HL-60/S4 treated with retinoic acid at 250 ng/mL for 4 days and 3 days (cell line): ENCODE measurements at regions not wholly inside any gene's neighbourhood (a gene's known extent, or its start where the extent isn't known, plus 50 kb on each side); places are given as distances from the start of the nearest gene placed in this dataset.
"Not testable (repeated sequence)": the region's sequence is repeated elsewhere in the genome, so short reads cannot be mapped to it uniquely, and the experiment has no call there.

Experiments used
- in situ Hi-C: fragments of 300-500 bp; cut with MboI; formaldehyde crosslinking; loops from 2 replicates; pipeline ENCODE4 v1.7.0; 2022; ENCODE audit warnings: low sequenced_read_pairs

DNA sequence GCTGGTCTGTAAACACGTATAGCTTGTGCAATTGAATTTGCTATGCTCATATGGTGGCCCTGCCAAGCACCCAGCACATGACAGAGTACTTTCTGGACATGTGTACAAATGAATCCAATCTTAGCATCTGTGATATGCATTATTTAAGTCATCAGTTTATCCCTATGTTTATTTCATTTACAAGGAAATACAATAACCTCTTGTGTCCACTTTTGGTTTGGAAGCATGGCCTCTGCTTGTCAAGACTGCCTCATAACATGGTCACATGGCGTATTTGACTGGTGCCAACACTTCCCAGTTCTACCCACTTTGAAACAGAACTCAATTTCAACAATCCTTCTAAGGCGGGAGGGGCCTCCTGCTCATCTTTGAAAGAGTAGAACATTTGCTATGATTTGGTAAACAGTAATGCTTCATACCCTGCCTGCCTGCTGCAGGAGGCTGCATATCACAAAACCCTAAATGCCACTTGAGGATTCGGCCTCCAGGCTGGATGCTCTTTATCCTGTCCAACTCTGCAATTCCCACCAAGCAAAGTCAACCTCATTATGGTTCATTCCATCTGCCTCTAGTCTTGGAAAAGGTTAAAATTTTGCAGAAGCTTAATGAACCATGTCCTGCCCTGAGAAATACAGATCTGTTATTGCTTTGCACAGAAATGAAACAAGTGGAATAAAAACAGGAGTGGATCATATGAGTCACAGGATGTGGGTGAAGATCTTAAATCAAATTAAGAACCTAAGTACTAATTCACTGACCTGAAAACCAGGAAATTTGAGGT lies 151.3 kb downstream of the CYSLTR2 start:
- in situ Hi-C loops = no loop called here

DNA sequence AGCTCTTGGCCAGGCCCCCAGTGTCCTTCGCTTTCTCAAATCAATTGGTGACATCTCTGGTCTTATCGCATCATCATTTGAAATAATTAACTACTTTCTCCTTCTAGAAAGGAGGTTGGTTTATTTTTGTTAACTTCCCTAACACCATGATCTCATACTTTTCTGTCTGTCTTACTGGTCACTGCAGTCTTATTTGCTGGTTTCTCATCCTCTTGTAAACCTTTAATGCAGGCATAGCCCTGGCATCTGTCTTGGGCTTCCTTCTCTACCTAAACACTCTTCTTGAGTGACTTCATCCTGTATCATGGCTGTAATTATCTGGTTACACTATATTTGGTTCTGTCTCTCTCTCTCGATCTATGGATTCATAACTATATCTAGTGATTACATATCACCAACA lies 152.8 kb downstream of the CYSLTR2 start:
- in situ Hi-C loops = no loop called here

DNA sequence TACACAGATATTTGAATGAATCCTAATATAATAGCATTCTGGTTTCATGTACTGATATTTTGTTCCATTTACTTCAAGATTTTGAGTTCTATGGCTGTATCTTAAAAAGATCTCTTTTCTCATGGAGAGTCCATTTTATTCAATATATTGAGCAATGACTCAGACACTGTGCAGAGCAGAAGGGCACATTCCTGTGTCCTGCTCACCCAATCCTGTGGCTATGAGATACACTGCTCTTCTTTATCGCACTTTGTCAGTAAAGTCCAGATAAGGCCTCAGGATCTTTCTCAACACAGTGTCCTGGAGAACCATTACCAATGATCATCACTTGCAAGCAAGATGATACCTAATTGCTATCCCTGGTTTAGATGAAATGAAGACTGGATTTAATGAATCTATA lies 155.0 kb downstream of the CYSLTR2 start:
- in situ Hi-C loops = no loop called here

DNA sequence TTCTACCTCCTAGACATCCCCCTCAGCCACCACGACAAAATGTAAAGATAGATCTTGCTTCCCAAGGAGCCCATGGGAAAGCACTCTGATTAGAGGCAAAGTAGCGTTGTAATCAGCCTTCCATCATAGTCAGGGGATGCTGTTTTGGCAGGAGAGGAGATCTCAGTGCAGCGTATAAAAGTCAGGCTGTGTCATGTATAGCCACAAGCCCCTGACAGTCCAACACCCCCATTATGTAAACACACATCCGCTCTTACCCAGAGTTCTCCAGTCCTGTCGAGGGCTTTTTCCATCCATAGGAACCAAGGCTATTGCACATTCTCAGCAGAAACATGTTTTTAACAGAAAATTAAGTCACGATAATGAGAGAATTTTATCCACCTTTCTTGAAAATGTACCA lies 156.3 kb downstream of the CYSLTR2 start:
- in situ Hi-C loops = no loop called here

DNA sequence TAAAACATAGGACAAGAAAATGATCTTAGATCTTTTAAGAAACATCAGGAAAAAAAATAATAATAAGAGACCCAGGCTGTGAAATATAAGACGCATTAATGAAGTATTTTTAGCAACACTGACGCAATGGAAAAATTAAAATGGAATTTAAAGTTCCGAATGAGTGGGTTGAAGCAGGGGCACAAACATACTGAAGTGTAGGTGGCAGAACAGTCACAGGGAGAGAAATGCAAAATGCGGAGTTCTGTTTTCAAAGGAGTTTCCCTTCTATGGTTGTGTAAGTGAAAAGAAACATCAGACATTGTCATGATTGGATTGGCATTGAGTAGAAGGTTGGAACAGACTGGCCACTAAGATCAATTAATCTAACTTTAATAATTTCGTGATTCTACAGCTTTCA lies 159.8 kb downstream of the CYSLTR2 start:
- in situ Hi-C loops = no loop called here

DNA sequence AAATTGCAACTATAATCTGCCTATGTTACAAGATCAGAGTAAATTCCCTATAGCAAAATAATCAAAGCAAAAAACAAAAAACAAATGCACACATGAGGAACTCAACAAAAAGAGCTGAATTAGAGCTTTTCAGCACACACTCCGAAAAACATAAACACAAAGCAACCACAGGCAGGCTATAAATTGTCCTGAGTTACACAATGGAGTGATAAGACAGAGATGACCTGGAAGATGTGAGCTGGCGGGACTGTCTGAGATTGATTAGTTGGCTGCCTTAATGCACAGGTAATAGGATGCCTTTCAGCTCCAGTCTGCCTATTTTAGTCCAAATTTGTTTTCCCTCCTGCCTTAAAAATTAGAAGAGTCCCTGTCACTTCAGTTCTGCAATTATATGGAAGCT lies 159.0 kb upstream of the FNDC3A start:
- in situ Hi-C loops = no loop called here

DNA sequence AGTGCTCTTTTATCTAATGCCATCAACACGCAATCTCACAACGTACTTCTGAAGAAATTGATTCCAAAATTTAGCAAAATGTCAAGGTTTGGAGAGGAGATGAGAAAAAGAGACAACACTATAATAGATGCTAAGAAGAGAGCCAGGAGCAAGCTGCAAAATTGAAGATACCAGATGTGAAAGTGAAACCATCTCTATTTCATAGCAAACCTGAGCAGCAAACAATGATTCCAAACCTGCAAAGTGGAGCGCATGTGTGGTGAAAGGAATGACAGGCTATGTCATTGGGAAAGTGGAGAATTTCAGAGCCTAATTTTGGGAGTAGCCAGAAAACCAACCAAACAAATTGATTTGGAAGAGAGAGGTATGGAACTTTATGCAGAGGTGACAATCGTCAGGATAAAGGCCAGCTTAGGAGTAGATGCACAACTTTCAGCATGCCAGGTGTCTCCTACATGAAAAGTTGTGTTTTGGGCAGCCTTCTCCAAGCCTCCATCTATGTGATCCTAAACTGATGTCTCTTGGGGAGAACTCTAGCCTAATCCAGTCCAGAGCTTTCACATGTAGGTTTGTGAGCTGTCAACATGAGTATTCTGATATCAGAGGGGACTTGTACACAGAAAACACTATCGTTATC lies 158.4 kb upstream of the FNDC3A start:
- in situ Hi-C loops = no loop called here

DNA sequence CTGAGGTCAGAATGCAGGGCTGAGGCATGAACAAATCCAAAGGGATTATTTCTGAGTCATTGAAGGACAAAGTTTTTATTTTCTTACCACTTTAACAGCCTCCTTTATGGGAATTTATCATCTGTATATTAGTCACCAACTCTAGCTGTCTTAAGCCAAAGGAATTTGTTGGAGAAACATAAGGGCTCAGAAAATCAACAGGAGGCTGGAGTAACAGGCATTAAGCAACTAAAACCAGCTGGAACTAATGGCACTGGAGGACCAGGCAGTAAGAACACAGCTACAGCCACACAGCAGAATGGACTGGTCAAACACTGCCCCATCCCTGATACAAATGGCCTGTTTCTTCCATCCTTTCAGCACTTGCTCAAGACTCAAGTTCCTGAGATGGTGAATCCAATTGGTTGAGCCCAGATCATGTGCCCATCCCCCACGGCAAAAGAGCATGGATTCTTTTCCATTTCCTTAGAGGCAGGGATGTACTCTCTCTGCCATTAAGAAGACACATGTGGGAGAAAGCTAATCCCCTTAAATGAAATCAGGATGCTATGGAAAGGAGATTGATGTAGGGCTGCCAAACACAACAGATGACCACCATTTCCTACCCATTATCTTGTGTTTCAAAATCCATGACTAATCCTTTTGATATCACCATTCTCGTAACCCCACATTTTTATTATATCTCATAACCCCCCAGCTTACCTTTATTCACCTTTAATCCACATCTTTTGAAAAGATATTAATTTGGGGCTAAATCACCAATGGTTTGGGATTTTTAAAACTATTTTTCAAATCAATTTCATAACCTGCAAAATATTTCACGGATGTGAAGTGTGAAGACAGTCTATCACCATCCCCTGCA lies 157.0 kb upstream of the FNDC3A start:
- in situ Hi-C loops = no loop called here

DNA sequence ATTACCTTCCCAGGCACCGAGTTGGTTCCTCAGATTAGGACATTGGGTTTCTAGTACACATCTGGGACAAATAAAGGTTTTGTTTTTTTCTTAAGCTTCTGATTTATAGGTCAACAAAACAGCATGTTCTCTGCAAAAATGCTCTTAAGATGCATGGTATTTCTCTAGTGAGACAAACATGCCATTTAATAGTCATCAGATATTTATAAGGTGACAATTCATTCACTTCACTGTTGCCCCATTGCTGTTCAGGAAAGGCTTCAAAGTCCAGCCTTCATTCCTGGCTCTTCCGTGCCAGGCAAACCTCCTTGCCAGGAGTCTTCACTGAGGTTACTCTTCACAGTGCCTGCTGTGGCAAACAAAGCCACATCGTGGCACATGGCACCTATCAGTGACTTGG lies 156.3 kb upstream of the FNDC3A start:
- in situ Hi-C loops = no loop called here

DNA sequence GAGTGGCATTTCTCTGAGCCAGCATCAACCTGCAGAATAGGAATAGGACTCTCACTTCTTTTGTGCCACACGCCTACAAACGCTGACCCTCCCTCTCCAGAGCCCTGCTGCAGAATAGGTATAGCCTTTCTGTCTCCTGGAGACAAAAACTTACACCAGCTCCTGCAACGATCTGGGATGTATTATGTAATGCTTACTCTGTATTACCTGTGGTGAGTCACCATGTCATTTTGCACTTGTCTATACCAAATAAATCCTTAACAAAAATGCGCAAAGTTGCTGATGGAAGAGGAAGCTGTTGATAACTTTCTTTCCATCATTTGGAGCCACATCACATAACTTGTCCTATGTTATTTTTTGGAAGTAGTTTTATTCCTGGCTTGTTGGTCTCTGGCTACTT lies 155.8 kb upstream of the FNDC3A start:
- in situ Hi-C loops = no loop called here

DNA sequence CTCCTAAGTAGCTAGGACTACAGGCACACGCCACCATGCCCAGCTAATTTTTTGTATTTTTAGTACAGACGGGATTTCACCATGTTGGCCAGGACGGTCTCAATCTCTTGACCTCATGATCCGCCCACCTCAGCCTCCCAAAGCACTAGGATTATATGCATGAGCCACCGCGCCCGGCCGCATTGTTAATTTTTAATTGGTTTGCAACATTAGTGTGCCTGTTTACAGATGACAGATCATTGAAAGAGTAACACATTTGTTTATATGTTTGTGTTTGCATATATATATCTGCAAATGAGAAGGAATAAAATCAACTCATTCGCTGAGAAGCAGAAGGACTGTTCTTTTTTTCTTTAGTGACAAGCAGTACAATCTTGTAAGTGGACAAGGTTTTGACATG lies 152.2 kb upstream of the FNDC3A start:
- in situ Hi-C loops = not testable (repeated sequence)

DNA sequence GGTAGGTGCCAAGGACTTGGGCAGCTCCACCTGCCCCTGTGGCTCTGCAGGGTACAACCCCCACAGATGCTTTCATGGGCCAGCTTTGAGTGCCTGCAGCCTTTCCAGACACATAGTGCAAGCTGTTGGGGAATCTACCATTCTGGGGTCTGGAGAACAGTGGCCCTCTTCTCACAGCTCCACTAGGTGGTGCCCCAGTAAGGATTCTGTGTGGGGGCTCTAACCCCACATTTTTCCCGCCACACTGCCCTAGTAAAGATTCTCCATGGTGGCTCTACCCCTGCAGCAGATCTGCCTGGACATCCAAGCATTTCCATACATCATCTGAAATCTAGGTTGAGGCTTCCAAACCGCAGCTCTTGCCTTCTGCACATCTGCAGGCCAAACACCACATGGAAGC lies 149.7 kb upstream of the FNDC3A start:
- in situ Hi-C loops = no loop called here

DNA sequence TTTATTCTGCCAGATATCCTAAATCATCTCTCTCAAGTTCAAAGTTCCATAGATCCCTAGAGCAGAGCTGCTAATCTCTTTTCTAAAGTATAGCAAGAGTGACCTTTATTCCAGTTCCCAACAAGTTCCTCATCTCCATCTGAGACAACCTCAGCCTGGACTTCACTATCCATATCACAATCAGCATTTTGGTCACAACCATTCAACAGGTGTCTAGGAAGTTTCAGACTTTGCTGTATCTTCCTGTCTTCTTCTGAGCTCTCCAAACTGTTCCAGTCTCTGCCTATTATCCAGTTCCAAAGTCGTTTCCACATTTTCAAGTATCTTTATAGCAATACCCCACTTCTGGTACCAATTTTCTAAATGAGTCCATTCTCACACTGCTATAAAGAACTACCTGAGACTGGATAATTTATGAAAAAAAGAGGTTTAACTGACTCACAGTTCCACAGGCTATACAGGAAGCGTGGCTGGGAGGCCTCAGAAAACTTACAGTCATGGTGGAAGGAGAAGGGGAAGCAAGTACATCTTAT lies 148.7 kb upstream of the FNDC3A start:
- in situ Hi-C loops = not testable (repeated sequence)

DNA sequence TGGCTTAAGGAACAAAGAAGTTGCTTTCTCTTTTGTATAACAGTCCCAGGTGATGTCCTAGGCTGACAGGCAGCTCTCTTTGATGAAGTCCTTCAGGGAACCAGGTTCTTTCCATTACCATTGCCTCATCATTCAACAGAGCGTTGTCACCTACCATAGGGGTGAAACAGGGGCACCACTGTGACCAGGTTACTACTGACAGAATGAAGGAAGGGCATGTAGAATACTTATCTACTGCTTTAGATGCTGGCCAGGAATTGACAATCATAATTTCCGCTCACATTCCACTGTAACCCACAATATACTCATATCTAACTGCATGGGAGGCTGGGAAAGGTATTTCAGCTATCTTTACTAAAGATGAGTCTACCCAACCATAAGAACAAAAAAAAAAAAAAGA lies 148.0 kb upstream of the FNDC3A start:
- in situ Hi-C loops = no loop called here

DNA sequence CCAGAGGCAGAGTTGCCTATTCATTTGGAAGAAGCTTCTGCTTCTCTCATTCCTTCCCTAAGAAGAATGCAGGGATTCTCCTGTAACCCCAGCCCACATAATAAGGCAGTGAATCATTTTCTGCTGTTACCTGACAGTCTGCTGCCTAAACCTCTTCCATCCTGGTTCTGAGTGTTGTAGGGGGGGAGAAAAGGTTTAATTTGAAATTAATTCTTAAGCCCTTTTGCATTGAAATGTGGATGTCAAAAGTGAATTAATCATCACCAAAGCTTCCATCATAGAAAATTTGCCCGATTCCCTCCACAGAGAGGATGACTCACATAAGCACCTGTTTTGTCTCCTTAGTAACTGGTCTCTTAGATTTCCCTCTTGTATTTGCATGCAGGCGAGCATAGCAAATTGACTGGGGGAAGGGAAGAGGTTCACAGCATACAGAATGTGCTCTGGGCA lies 146.7 kb upstream of the FNDC3A start:
- in situ Hi-C loops = no loop called here

DNA sequence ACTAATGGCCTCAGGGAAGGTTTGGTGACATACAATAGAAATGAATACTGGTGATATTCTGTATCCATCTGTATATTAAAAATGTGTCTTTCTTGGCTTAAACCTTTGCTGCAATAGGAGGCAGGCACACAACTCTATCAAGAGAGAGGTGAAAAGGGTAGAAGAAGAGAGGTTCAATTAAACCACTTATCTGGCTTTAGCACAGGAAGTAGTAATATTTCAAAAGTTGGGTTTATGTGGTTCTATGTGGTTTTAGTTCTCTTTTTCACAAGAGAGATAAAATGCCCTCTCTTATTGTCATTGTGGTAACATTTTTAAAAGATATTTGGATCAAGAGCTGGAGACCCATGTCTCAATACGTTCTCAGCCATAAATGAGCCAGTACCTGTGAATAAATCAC lies 146.2 kb upstream of the FNDC3A start:
- in situ Hi-C loops = no loop called here

DNA sequence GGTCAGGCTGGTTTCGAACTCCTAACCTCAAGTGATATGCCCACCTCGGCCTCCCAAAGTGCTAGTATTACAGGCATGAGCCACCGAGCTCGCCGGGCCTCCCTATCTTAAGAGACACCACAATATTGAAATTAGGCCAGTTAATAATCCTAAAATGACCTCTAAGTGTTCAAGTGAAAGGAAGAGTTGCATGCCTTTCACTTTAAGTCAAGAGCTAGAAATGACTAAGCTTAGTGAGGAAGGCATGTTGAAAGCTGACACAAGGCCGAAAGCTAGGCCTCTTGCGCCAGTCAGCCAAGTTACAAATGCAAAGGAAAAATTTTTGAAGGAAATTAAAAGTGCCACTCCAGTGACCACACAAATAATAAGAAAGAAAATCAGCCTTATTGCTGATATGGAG lies 144.5 kb upstream of the FNDC3A start:
- in situ Hi-C loops = no loop called here

DNA sequence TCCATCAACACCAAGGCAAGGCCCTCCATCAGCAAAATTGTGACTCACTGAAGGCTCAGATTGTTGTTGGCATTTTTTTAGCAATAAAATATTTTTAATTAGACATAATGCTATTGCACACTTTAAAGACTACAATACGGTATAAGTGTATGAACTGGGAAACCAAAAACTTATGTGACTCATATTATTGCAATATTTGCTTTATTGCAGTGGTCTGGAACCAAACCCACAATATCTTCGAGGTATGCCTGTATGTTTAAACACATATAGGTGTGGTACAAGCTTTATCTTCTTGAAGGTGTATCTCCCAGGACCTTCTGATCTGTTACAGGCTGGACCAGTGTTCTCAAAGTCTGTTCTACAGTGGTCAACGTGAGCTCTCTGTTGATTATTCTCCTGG lies 142.3 kb upstream of the FNDC3A start:
- in situ Hi-C loops = no loop called here

DNA sequence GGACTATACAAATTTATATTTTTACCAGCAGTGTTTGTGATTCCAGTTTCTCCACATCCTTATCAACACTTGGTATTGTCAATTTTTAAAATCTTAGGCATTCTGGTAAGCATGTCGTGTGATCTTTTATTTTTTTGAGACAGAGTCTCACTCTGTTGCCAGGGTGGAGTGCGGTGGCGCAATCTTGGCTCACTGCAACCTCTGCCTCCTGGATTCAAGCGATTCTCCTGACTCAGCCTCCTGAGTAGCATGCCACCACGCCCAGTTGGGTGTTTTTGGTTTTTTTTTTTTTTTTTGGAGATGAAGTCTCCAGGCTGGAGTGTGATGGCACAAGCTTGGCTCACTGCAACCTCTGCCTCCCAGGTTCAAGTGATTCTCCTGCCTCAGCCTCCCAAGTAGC lies 140.4 kb upstream of the FNDC3A start:
- in situ Hi-C loops = not testable (repeated sequence)

DNA sequence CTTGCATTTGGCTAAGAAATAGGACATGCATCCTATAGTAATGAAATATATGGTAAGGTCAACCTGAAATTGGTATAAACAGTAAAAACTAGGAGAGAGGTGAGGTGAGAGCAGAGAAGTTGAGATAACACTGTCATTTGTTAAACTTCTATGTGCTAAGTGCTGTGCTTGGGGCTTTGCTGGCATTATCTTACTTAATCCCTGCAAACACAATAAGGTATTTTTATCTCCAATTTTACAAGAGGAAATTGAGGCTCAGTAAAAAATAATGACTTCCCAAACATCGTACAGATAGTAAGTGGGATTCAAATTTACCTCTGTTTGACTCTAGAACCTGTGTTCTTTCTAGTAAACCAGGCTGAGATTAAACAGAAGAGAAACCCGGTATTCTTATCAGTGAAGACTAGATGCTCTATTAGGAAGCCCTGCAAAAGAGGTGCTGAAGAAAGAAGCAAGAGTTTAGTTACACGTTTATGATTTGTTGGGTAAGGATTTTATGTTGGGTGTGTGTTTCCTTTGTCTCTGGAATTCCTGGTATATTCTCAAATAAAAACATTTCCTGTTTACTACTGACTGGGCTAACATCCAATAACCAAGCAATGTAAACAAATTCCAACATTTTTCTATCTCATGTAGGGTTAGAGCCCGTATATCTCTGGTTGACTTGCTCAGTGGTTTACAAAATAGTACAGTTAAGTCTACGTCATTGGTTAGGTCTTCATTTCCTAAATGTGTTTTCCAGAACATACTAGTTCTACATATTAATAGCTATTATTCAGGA lies 137.3 kb upstream of the FNDC3A start:
- in situ Hi-C loops = no loop called here

DNA sequence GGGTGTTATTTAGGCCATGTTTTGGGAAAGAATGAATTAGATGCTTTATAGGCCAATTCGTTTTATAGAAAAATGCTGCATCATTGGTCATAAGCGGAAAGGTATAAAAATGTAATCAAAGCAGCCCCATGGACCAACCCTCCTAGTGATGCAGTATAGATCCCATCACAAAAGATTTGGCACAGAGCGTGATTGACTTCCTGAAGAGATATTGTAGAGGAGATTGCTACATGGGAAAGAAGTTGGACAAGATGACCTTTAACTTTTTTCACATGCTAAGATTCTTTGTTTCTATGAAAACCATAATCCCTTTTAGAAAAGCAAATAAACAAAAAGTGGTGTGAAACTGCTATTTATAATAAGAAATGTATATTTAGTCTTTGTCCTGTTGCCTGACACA lies 136.5 kb upstream of the FNDC3A start:
- in situ Hi-C loops = no loop called here
